KG1 (cell line): ENCODE measurements at regions not wholly inside any gene's neighbourhood (a gene's known extent, or its start where the extent isn't known, plus 50 kb on each side); places are given as distances from the start of the nearest gene placed in this dataset.

ENCODE experiments used
- DNase-seq: peaks from one replicate; lab custom pipeline; 2025; lab: John Stamatoyannopoulos, UW

- no peak for DNase-seq
Observed at GRCh38 chr2:138177693-138178092, 213.4 kb downstream of the HNMT start.

GRCh38 chr2:138180692-138181386 is 216.6 kb downstream of the HNMT start:
- DNase-seq, result no peak

- no peak for DNase-seq
Observed at GRCh38 chr2:138182250-138182936, 218.1 kb downstream of the HNMT start.

GRCh38 chr2:138182937-138183312 is 218.7 kb downstream of the HNMT start:
- no peak for DNase-seq

- DNase-seq, result no peak
Observed at GRCh38 chr2:138183705-138184104, 219.4 kb downstream of the HNMT start.

- no peak for DNase-seq
Observed at GRCh38 chr2:138184428-138184827, 220.2 kb downstream of the HNMT start.

- DNase-seq, result no peak
Observed at GRCh38 chr2:138185827-138186226, 221.6 kb downstream of the HNMT start.

- no peak for DNase-seq
Observed at GRCh38 chr2:138187221-138187620, 222.9 kb downstream of the HNMT start.

GRCh38 chr2:138190999-138191398 is 226.7 kb downstream of the HNMT start:
- DNase-seq, result no peak

- DNase-seq, result no peak
Observed at GRCh38 chr2:138193416-138194213, 229.3 kb downstream of the HNMT start.

GRCh38 chr2:138201286-138201685 is 237.0 kb downstream of the HNMT start:
- DNase-seq, result no peak

GRCh38 chr2:138202762-138203161 is 238.5 kb downstream of the HNMT start:
- DNase-seq, result no peak

- DNase-seq, result no peak
Observed at GRCh38 chr2:138205281-138205680, 241.0 kb downstream of the HNMT start.

- DNase-seq, result no peak
Observed at GRCh38 chr2:138207074-138207930, 243.0 kb downstream of the HNMT start.

- DNase-seq, result no peak
Observed at GRCh38 chr2:138209009-138209408, 244.7 kb downstream of the HNMT start.

GRCh38 chr2:138210487-138210886 is 246.2 kb downstream of the HNMT start:
- no peak for DNase-seq

- DNase-seq, result no peak
Observed at GRCh38 chr2:138212434-138212833, 248.2 kb downstream of the HNMT start.

GRCh38 chr2:138213084-138213483 is 248.8 kb downstream of the HNMT start:
- no peak for DNase-seq

- no peak for DNase-seq
Observed at GRCh38 chr2:138213624-138214023, 249.4 kb downstream of the HNMT start.

GRCh38 chr2:138215958-138216357 is 251.7 kb downstream of the HNMT start:
- no peak for DNase-seq

GRCh38 chr2:138217975-138218374 is 253.7 kb downstream of the HNMT start:
- no peak for DNase-seq

- no peak for DNase-seq
Observed at GRCh38 chr2:138218397-138218796, 254.1 kb downstream of the HNMT start.
